ENCODE measurements at regions not wholly inside any gene's neighbourhood (a gene's known extent, or its start where the extent isn't known, plus 50 kb on each side); places are given as distances from the start of the nearest gene placed in this dataset.
"Not testable (repeated sequence)": the region's sequence is repeated elsewhere in the genome, so short reads cannot be mapped to it uniquely, and the experiment has no call there.

- TF ChIP-seq CTCF, POLR2A, EP300 (IDR thresholded peaks at IDR 0.05): not testable (repeated sequence)
These were observed 151.9 kb upstream of the PABPC3 start for GRCh38 chr13:24944073-24944472.

Measured in ovary (tissue), 3 donors.